ENCODE measurements at regions not wholly inside any gene's neighbourhood (a gene's known extent, or its start where the extent isn't known, plus 50 kb on each side); places are given as distances from the start of the nearest gene placed in this dataset.

GRCh38 chr5:39491210-39491609, 66.4 kb upstream of the DAB2 start:
- ChIA-PET POLR2A (ENCODE audit: low non-redundant PET) (no interaction called here), CTCF (no interaction called here)
- Histone ChIP-seq H3K4me3 (ENCODE audit: low read depth, low read length, poor library complexity, severe bottlenecking) (no peak overlapping the region), H3K4me1 (ENCODE audit: insufficient read depth, low read length, poor library complexity, severe bottlenecking) (peaks cover 9% of the 10 kb centered on the region), H3K27me3 (replicated peaks; ENCODE audit: insufficient read depth, low read depth, low read length, poor library complexity) (no peaks in the 10 kb centered on the region), H3K9me3 (ENCODE audit: low read depth, low read length, poor library complexity, severe bottlenecking) (peaks cover 12% of the 10 kb centered on the region), H3K27ac (ENCODE audit: low read depth, low read length, poor library complexity, severe bottlenecking) (no peak overlapping the region), H3K36me3 (ENCODE audit: insufficient read depth, low read length, poor library complexity, severe bottlenecking) (no peaks in the 10 kb centered on the region)
- DNase-seq (ENCODE audit: low spot score) = no peak
- TF ChIP-seq, protein P1, sequence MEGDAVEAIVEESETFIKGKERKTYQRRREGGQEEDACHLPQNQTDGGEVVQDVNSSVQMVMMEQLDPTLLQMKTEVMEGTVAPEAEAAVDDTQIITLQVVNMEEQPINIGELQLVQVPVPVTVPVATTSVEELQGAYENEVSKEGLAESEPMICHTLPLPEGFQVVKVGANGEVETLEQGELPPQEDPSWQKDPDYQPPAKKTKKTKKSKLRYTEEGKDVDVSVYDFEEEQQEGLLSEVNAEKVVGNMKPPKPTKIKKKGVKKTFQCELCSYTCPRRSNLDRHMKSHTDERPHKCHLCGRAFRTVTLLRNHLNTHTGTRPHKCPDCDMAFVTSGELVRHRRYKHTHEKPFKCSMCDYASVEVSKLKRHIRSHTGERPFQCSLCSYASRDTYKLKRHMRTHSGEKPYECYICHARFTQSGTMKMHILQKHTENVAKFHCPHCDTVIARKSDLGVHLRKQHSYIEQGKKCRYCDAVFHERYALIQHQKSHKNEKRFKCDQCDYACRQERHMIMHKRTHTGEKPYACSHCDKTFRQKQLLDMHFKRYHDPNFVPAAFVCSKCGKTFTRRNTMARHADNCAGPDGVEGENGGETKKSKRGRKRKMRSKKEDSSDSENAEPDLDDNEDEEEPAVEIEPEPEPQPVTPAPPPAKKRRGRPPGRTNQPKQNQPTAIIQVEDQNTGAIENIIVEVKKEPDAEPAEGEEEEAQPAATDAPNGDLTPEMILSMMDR (conservative IDR thresholded peaks at IDR 0.05; ENCODE audit: low read depth, low read length) = no peak
- no peak for TF ChIP-seq EZH2 (IDR thresholded peaks at IDR 0.05; ENCODE audit: borderline replicate concordance, low read depth, low read length, poor library complexity, severe bottlenecking)
- intact Hi-C loops (cut with micrococcal nuclease; ENCODE audit: unreplicated experiment) = no loop called here
- no TSS peak for BruUV-seq (replicated peaks)

DNA sequence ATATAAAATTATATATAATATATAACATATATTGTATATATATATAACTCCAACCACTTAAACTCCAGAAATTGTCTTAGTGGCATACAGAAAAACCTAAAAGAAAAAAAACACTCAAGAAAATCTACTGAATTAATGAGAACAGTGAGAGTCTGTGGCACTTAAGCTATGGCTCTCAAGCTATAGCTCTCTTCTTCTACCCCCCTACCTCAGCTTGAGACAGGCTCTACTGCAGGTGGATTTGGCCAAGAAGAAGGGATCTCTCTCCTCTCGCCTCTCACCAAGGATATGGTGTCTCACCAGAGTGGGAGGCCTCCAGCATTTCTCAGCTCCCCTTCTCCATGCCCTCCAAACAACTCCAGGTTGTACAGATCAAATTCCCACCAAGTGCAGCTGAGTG, 64.5 kb upstream of the DAB2 start:
- DNase-seq (ENCODE audit: low spot score) = no peak
- no peaks in the 10 kb centered on the region for H3K27me3 ChIP-seq (replicated peaks; ENCODE audit: insufficient read depth, low read depth, low read length, poor library complexity)
- no peak overlapping the region for H3K27ac ChIP-seq (ENCODE audit: low read depth, low read length, poor library complexity, severe bottlenecking)
- ChIA-PET POLR2A (ENCODE audit: low non-redundant PET) (no interaction called here), CTCF (interaction anchor here (1.0 kb wide), 1 partner anchor 13 kb away, joined by 3 read pairs; no protein-coding TSS in a partner anchor)
- intact Hi-C loops (cut with micrococcal nuclease; ENCODE audit: unreplicated experiment) = no loop called here
- H3K4me3 ChIP-seq (ENCODE audit: low read depth, low read length, poor library complexity, severe bottlenecking) = no peak overlapping the region
- peaks cover 29% of the 10 kb centered on the region for H3K4me1 ChIP-seq (ENCODE audit: insufficient read depth, low read length, poor library complexity, severe bottlenecking)
- no TSS peak for BruUV-seq (replicated peaks)
- peaks cover 12% of the 10 kb centered on the region for H3K9me3 ChIP-seq (ENCODE audit: low read depth, low read length, poor library complexity, severe bottlenecking)
- H3K36me3 ChIP-seq (ENCODE audit: insufficient read depth, low read length, poor library complexity, severe bottlenecking) = no peaks in the 10 kb centered on the region
- no peak for TF ChIP-seq EZH2 (IDR thresholded peaks at IDR 0.05; ENCODE audit: borderline replicate concordance, low read depth, low read length, poor library complexity, severe bottlenecking)
- TF ChIP-seq, protein P1 (conservative IDR thresholded peaks at IDR 0.05; ENCODE audit: low read depth, low read length) = no peak

DNA sequence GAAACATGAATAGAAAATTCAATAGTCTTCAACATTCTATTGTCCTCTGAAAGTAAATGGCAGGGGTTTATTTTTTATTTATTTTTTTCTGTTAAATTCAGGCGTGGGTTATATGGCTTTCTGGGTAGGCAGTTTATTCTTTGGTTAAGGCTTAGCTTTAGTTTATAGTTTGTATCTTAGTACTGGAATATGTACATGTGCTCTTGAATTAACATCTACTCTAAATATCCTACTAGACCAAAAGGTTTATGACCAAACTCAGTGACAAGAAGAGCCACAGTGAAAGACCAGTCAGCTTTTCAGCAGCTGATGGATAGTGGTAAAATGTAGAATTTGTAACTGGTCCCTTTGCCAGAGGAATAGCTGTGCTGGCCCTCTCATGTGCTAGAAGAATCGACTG, 62.0 kb upstream of the DAB2 start:
- intact Hi-C loops (cut with micrococcal nuclease; ENCODE audit: unreplicated experiment) = no loop called here
- BruUV-seq (replicated peaks) = no TSS peak
- H3K27ac ChIP-seq (ENCODE audit: low read depth, low read length, poor library complexity, severe bottlenecking) = no peak overlapping the region
- POLR2A ChIA-PET (ENCODE audit: low non-redundant PET) = no interaction called here
- H3K27me3 ChIP-seq (replicated peaks; ENCODE audit: insufficient read depth, low read depth, low read length, poor library complexity) = no peaks in the 10 kb centered on the region
- H3K4me3 ChIP-seq (ENCODE audit: low read depth, low read length, poor library complexity, severe bottlenecking) = no peak overlapping the region
- no peaks in the 10 kb centered on the region for H3K36me3 ChIP-seq (ENCODE audit: insufficient read depth, low read length, poor library complexity, severe bottlenecking)
- H3K9me3 ChIP-seq (ENCODE audit: low read depth, low read length, poor library complexity, severe bottlenecking) = peaks cover 12% of the 10 kb centered on the region
- DNase-seq (ENCODE audit: low spot score) = no peak
- H3K4me1 ChIP-seq (ENCODE audit: insufficient read depth, low read length, poor library complexity, severe bottlenecking) = peaks cover 33% of the 10 kb centered on the region
- CTCF ChIA-PET = no interaction called here
- TF ChIP-seq EZH2 (IDR thresholded peaks at IDR 0.05; ENCODE audit: borderline replicate concordance, low read depth, low read length, poor library complexity, severe bottlenecking) = no peak
- TF ChIP-seq, protein P1 (conservative IDR thresholded peaks at IDR 0.05; ENCODE audit: low read depth, low read length) = no peak

Data from A673 (cell line).